ENCODE measurements at regions not wholly inside any gene's neighbourhood (a gene's known extent, or its start where the extent isn't known, plus 50 kb on each side); places are given as distances from the start of the nearest gene placed in this dataset.

GRCh38 chr5:148941810-148942209 lies 115.4 kb downstream of the ADRB2 start:
- DNase-seq (ENCODE audit: extremely low read depth, low read depth, low spot score) = no peak

- no peak for DNase-seq (ENCODE audit: extremely low read depth, low read depth, low spot score)
Observed at GRCh38 chr5:148949841-148950470, 112.9 kb downstream of the SH3TC2 start.

DNA sequence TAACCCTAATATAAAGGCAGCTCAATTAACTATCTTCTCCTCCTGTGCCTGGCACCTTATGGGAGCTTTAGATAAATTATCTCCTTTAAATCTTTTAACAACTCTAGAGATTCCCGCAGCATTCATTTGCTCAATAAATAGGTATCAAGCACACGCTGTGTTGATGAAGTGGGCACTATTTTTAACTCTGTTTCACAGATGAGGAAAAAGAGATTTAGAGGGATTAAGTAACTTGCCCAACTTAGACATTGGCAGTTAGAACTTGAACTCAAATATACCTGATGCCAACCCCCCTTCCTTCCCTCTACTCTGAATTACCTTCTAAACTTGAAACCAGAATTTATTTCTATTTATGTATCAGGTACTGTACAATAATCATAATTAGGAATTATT lies 112.4 kb downstream of the SH3TC2 start:
- no peak for DNase-seq (ENCODE audit: extremely low read depth, low read depth, low spot score)

GRCh38 chr5:148950892-148951291 lies 112.0 kb downstream of the SH3TC2 start:
- no peak for DNase-seq (ENCODE audit: extremely low read depth, low read depth, low spot score)

DNA sequence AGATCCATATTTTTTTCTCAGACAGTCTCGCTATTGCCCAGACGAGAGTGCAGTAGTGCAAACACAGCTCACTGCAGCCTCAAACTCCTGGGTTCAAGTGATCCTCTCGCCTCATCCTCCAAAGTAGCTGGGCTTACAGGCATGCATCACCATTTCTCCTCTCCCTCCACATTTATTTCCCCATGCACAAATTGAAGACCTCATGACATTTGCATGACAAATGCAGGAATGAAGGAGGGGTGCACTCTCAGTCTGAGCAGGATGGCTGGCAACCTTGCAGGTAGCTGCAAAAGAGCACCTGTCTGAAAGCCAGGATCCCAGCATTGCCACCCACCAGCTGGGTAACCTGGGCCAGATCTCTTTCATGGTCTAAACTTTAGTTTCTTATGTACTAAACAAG lies 111.2 kb downstream of the SH3TC2 start:
- DNase-seq (ENCODE audit: extremely low read depth, low read depth, low spot score) = no peak

DNA sequence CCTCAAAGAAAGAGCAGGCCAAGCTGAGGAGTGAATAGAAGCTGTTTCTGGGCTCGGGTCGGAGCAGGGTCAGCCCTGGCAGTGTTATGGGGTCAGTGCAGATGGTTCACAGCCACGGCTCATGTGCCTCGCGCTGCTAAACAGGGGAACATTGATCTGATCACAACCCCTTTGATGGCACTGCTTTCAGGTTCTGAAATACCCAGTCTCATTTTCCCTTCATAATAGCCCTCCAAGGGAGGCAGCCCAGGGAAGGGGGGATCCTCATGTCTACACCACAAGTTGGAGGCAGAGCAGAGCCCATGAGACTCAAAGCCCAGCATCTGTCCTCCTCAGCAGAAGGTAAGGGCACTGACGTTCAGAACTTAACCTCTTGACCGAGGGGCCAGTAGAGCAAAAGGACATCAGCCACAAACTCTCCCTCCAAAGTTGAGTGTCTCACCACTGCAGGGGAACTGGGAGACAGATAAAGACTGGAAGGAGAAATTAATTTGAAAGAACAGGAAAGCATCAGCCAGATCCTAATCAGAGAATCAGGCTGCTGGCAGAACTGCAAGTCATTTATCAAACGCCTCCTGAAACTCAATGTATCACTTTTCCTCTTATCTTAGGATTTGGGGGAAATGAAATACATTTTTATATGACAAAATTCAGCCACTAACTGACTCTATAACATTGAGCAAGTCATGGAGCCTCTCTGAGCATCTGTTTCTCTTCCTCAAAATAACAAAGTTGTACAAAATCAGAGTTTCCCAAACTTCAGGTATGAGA lies 110.6 kb downstream of the SH3TC2 start:
- DNase-seq (ENCODE audit: extremely low read depth, low read depth, low spot score) = no peak

DNA sequence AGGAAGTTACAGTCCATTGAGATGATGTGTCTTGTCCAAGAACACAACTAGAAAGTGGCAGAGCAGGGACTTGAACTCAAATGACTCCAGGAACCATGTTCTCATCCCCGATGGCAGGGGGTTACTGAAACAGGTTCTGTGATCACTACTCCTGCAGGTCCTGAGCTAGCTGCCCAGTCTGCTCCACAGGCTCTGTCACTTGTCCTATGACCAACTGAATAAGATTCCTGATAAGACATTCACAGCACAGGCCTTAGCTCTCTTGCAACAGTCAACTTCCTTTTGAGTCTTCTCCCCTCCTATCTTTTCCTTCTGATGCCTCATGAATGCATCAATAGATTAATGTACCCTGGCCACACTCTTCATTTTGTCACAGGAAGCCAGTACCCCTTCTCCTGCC lies 109.2 kb downstream of the SH3TC2 start:
- no peak for DNase-seq (ENCODE audit: extremely low read depth, low read depth, low spot score)

Data from glomerular endothelial cell (primary cell).